ENCODE measurements at regions not wholly inside any gene's neighbourhood (a gene's known extent, or its start where the extent isn't known, plus 50 kb on each side); places are given as distances from the start of the nearest gene placed in this dataset.

DNA sequence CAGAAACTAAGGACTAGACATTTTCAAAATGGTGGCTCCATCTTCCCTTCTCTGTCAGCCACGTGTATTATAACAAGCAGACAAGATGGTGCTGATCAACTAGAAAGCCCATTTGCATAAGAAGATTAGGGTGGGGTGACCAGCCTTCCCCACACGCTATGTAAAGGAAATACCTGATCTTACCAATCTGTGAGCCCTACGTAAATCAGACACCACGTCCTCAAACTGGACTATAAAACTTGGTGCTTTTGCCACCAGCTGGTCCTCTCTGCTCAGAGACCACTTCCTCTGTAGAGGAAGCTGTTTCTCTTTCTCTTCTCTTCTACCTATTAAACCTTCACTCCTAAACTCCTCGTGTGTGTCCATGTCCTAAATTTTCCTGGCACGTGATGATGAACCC is 101.1 kb upstream of the PLEKHG7 start:
- TF ChIP-seq POLR2A (IDR thresholded peaks at IDR 0.05) = no peak
- TF ChIP-seq, protein P1, sequence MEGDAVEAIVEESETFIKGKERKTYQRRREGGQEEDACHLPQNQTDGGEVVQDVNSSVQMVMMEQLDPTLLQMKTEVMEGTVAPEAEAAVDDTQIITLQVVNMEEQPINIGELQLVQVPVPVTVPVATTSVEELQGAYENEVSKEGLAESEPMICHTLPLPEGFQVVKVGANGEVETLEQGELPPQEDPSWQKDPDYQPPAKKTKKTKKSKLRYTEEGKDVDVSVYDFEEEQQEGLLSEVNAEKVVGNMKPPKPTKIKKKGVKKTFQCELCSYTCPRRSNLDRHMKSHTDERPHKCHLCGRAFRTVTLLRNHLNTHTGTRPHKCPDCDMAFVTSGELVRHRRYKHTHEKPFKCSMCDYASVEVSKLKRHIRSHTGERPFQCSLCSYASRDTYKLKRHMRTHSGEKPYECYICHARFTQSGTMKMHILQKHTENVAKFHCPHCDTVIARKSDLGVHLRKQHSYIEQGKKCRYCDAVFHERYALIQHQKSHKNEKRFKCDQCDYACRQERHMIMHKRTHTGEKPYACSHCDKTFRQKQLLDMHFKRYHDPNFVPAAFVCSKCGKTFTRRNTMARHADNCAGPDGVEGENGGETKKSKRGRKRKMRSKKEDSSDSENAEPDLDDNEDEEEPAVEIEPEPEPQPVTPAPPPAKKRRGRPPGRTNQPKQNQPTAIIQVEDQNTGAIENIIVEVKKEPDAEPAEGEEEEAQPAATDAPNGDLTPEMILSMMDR (IDR thresholded peaks at IDR 0.05) = no peak
